Endothelial cell (in vitro differentiated cells): ENCODE measurements at regions not wholly inside any gene's neighbourhood (a gene's known extent, or its start where the extent isn't known, plus 50 kb on each side); places are given as distances from the start of the nearest gene placed in this dataset.

Experiments
- DNase-seq: peaks from one replicate; pipeline ENCODE4 v3.0.0; 2021; ENCODE audit warnings: low spot score
- H3K27ac Mint-ChIP-seq: one replicate; pipeline ENCODE4 v1.8.0; 2021; ENCODE audit warnings: mixed read lengths, inconsistent platforms; ENCODE audit not compliant: unreplicated experiment
- H3K27me3 Mint-ChIP-seq: one replicate; pipeline ENCODE4 v1.8.0; 2021; ENCODE audit warnings: mild to moderate bottlenecking, moderate library complexity, mixed read lengths, inconsistent platforms; ENCODE audit not compliant: unreplicated experiment
- H3K36me3 Mint-ChIP-seq: one replicate; pipeline ENCODE4 v1.8.0; 2021; ENCODE audit warnings: mild to moderate bottlenecking, low read depth, mixed read lengths, inconsistent platforms; ENCODE audit not compliant: unreplicated experiment
- H3K4me1 Mint-ChIP-seq: one replicate; pipeline ENCODE4 v1.8.0; 2021; ENCODE audit warnings: mild to moderate bottlenecking, mixed read lengths, inconsistent platforms; ENCODE audit not compliant: unreplicated experiment
- H3K4me3 Mint-ChIP-seq: one replicate; pipeline ENCODE4 v1.8.0; 2021; ENCODE audit warnings: mild to moderate bottlenecking, mixed read lengths, inconsistent platforms; ENCODE audit not compliant: unreplicated experiment
- H3K9me3 Mint-ChIP-seq: one replicate; pipeline ENCODE4 v1.8.0; 2021; ENCODE audit warnings: mixed read lengths, inconsistent platforms; ENCODE audit not compliant: unreplicated experiment
- CTCF ChIP-seq: fragments of 200-600 bp; sonication (generic); IDR thresholded peaks from one replicate; pipeline ENCODE4 v1.5.0; 2021; ENCODE audit warnings: antibody characterized with exemption; ENCODE audit not compliant: unreplicated experiment

- no peak overlapping the region for H3K27ac Mint-ChIP-seq
- H3K9me3 Mint-ChIP-seq = no peaks in the 10 kb centered on the region
- no peak overlapping the region for H3K4me3 Mint-ChIP-seq
- H3K36me3 Mint-ChIP-seq = no peaks in the 10 kb centered on the region
- no peak for TF ChIP-seq CTCF
- no peaks in the 10 kb centered on the region for H3K4me1 Mint-ChIP-seq
- peaks cover 2% of the 10 kb centered on the region for H3K27me3 Mint-ChIP-seq
- no peak for DNase-seq
Measured at GRCh38 chr4:10296730-10297129, 160.5 kb downstream of the ZNF518B start.

GRCh38 chr4:10295301-10295700, 161.9 kb downstream of the ZNF518B start:
- no peak for DNase-seq
- Mint-ChIP-seq H3K4me1 (no peaks in the 10 kb centered on the region), H3K9me3 (no peaks in the 10 kb centered on the region), H3K27ac (no peak overlapping the region), H3K4me3 (no peak overlapping the region), H3K27me3 (peaks cover 2% of the 10 kb centered on the region), H3K36me3 (no peaks in the 10 kb centered on the region)
- TF ChIP-seq CTCF = no peak

GRCh38 chr4:10289538-10289906, 167.7 kb downstream of the ZNF518B start:
- Mint-ChIP-seq H3K4me3 (no peak overlapping the region), H3K4me1 (no peaks in the 10 kb centered on the region), H3K27me3 (peaks cover 2% of the 10 kb centered on the region), H3K9me3 (no peaks in the 10 kb centered on the region), H3K27ac (no peak overlapping the region), H3K36me3 (no peaks in the 10 kb centered on the region)
- DNase-seq = no peak
- no peak for TF ChIP-seq CTCF

GRCh38 chr4:10288830-10289537, 168.2 kb downstream of the ZNF518B start:
- Mint-ChIP-seq H3K27me3 (peaks cover 2% of the 10 kb centered on the region), H3K4me1 (no peaks in the 10 kb centered on the region), H3K9me3 (no peaks in the 10 kb centered on the region), H3K4me3 (no peak overlapping the region), H3K27ac (no peak overlapping the region), H3K36me3 (no peaks in the 10 kb centered on the region)
- DNase-seq = no peak
- no peak for TF ChIP-seq CTCF

- no peaks in the 10 kb centered on the region for H3K4me1 Mint-ChIP-seq
- no peaks in the 10 kb centered on the region for H3K9me3 Mint-ChIP-seq
- no peaks in the 10 kb centered on the region for H3K36me3 Mint-ChIP-seq
- H3K4me3 Mint-ChIP-seq = no peak overlapping the region
- no peak overlapping the region for H3K27ac Mint-ChIP-seq
- TF ChIP-seq CTCF = no peak
- DNase-seq = no peak
- no peaks in the 10 kb centered on the region for H3K27me3 Mint-ChIP-seq
Measured at GRCh38 chr4:10285028-10285427, 168.4 kb upstream of the WDR1 start.
